Stimulated activated CD4-positive, alpha-beta T cell treated with anti-CD3 and anti-CD28 coated beads, Interleukin-1b, Interleukin-23, amount 100 ng/mL, for 4 hours (primary cell): ENCODE measurements at regions not wholly inside any gene's neighbourhood (a gene's known extent, or its start where the extent isn't known, plus 50 kb on each side); places are given as distances from the start of the nearest gene placed in this dataset.

Source experiments
- DNase-seq, 2 donors: peaks; one replicate each; pipeline ENCODE4 v3.0.0-alpha.2; 2020; ENCODE audit warnings: low read depth in 2 of 2

GRCh38 chr1:221822591-221822990 is 80.7 kb upstream of the DUSP10 start:
- DNase-seq = no peak

GRCh38 chr1:221816899-221817298 is 75.0 kb upstream of the DUSP10 start:
- no peak for DNase-seq

GRCh38 chr1:221815660-221816059 is 73.8 kb upstream of the DUSP10 start:
- no peak for DNase-seq

- no peak for DNase-seq
These were observed 72.0 kb upstream of the DUSP10 start for GRCh38 chr1:221813887-221814286.

GRCh38 chr1:221812905-221813597 is 71.2 kb upstream of the DUSP10 start:
- no peak for DNase-seq

GRCh38 chr1:221812088-221812752 is 70.3 kb upstream of the DUSP10 start:
- DNase-seq = no peak

GRCh38 chr1:221810406-221810805 is 68.5 kb upstream of the DUSP10 start:
- no peak for DNase-seq

- DNase-seq = no peak
These were observed 67.5 kb upstream of the DUSP10 start for GRCh38 chr1:221809091-221810029.

GRCh38 chr1:221806984-221807383 is 65.1 kb upstream of the DUSP10 start:
- DNase-seq = no peak

- DNase-seq = no peak
These were observed 64.3 kb upstream of the DUSP10 start for GRCh38 chr1:221806236-221806635.

GRCh38 chr1:221805121-221805520 is 63.2 kb upstream of the DUSP10 start:
- no peak for DNase-seq

GRCh38 chr1:221804303-221804702 is 62.4 kb upstream of the DUSP10 start:
- no peak for DNase-seq

- DNase-seq = no peak
These were observed 60.1 kb upstream of the DUSP10 start for GRCh38 chr1:221801773-221802516.

GRCh38 chr1:221801251-221801661 is 59.4 kb upstream of the DUSP10 start:
- no peak for DNase-seq

- DNase-seq = no peak
These were observed 58.9 kb upstream of the DUSP10 start for GRCh38 chr1:221800831-221801230.

GRCh38 chr1:221797506-221797905 is 55.6 kb upstream of the DUSP10 start:
- no peak for DNase-seq

GRCh38 chr1:221796700-221797099 is 54.8 kb upstream of the DUSP10 start:
- DNase-seq = no peak

GRCh38 chr1:221795380-221795779 is 53.5 kb upstream of the DUSP10 start:
- DNase-seq = no peak

GRCh38 chr1:221794935-221795334 is 53.0 kb upstream of the DUSP10 start:
- no peak for DNase-seq

- no peak for DNase-seq
These were observed 52.3 kb upstream of the DUSP10 start for GRCh38 chr1:221794079-221794670.

- no peak for DNase-seq
These were observed 51.7 kb upstream of the DUSP10 start for GRCh38 chr1:221793439-221794078.
